Body of pancreas (tissue), 4 donors: ENCODE measurements at regions not wholly inside any gene's neighbourhood (a gene's known extent, or its start where the extent isn't known, plus 50 kb on each side); places are given as distances from the start of the nearest gene placed in this dataset.

Source experiments
- CTCF ChIP-seq, 7 experiments: fragments of 450-650 bp in 4 of 7; fragments of 200-600 bp in 3 of 7; sonication (generic) in 3 of 7; IDR thresholded peaks; one replicate each; pipeline ENCODE4 v1.5.1; 2016 to 2019; ENCODE audit warnings: antibody characterized with exemption in 7 of 7
- POLR2A ChIP-seq, 3 donors: fragments of 450-650 bp; IDR thresholded peaks; one replicate each; pipeline ENCODE4 v1.6.1; 2016; ENCODE audit warnings: antibody characterized with exemption in 3 of 3, mild to moderate bottlenecking in 2 of 3

- TF ChIP-seq CTCF (IDR thresholded peaks at IDR 0.05), result no peak
- no peak for TF ChIP-seq POLR2A (IDR thresholded peaks at IDR 0.05)
Measured at GRCh38 chr6:50984135-50984534, 165.5 kb downstream of the TFAP2B start.
